ENCODE measurements at regions not wholly inside any gene's neighbourhood (a gene's known extent, or its start where the extent isn't known, plus 50 kb on each side); places are given as distances from the start of the nearest gene placed in this dataset.

- TF ChIP-seq EP300 (IDR thresholded peaks at IDR 0.05) (no peak), POLR2A (IDR thresholded peaks at IDR 0.05) (no peak), POLR2AphosphoS5 (IDR thresholded peaks at IDR 0.05) (no peak), CTCF (IDR thresholded peaks at IDR 0.05) (no peak)
Measured at GRCh38 chr4:127268367-127268766, 364.4 kb upstream of the INTU start.
